ENCODE measurements at regions not wholly inside any gene's neighbourhood (a gene's known extent, or its start where the extent isn't known, plus 50 kb on each side); places are given as distances from the start of the nearest gene placed in this dataset.

DNA sequence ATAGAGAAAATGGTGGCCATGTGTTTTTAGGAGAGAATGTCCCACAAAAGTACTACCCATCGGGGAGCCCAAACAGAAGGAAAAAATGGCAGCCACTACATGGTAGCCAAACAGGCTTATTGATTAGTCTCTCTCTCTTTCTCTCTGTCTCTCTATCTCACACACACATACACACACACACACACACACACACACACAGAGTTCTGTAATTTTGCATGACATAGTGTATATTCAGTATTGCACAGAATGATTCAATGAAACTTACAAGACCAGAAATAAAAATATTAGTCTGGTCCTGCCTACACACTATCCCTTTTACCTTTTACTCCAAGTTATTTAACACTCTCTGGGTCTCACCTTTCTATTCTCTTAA lies 124.8 kb upstream of the SLC39A10 start:
- TF ChIP-seq TEAD4 (IDR thresholded peaks at IDR 0.05) (no peak), USF1 (IDR thresholded peaks at IDR 0.05) (no peak), NFIC (IDR thresholded peaks at IDR 0.05) (no peak), EP300 (IDR thresholded peaks at IDR 0.05; ENCODE audit: borderline replicate concordance) (no peak), TAF1 (IDR thresholded peaks at IDR 0.05; ENCODE audit: low read depth) (no peak)
- TF ChIP-seq, protein P1, sequence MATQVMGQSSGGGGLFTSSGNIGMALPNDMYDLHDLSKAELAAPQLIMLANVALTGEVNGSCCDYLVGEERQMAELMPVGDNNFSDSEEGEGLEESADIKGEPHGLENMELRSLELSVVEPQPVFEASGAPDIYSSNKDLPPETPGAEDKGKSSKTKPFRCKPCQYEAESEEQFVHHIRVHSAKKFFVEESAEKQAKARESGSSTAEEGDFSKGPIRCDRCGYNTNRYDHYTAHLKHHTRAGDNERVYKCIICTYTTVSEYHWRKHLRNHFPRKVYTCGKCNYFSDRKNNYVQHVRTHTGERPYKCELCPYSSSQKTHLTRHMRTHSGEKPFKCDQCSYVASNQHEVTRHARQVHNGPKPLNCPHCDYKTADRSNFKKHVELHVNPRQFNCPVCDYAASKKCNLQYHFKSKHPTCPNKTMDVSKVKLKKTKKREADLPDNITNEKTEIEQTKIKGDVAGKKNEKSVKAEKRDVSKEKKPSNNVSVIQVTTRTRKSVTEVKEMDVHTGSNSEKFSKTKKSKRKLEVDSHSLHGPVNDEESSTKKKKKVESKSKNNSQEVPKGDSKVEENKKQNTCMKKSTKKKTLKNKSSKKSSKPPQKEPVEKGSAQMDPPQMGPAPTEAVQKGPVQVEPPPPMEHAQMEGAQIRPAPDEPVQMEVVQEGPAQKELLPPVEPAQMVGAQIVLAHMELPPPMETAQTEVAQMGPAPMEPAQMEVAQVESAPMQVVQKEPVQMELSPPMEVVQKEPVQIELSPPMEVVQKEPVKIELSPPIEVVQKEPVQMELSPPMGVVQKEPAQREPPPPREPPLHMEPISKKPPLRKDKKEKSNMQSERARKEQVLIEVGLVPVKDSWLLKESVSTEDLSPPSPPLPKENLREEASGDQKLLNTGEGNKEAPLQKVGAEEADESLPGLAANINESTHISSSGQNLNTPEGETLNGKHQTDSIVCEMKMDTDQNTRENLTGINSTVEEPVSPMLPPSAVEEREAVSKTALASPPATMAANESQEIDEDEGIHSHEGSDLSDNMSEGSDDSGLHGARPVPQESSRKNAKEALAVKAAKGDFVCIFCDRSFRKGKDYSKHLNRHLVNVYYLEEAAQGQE (IDR thresholded peaks at IDR 0.05; ENCODE audit: low read depth), result no peak

- TF ChIP-seq NFIC (IDR thresholded peaks at IDR 0.05) (peak; percentile 96), FOXM1 (IDR thresholded peaks at IDR 0.05; ENCODE audit: borderline replicate concordance, low read depth) (0 out of 2 replicates have a peak, but pooled peaks have one; percentile 31), ZBTB7A (IDR thresholded peaks at IDR 0.05; ENCODE audit: low read depth) (no peak), CEBPB (IDR thresholded peaks at IDR 0.05) (peak; percentile 46; the same call in 1 of the 2 replicates), RAD21 (IDR thresholded peaks at IDR 0.05; ENCODE audit: low read depth) (no peak), TAF1 (IDR thresholded peaks at IDR 0.05; ENCODE audit: low read depth) (no peak), EP300 (IDR thresholded peaks at IDR 0.05; ENCODE audit: borderline replicate concordance) (peak; percentile 75), EGR1 (IDR thresholded peaks at IDR 0.05) (peak; percentile 79), USF1 (IDR thresholded peaks at IDR 0.05) (no peak), CREB1 (IDR thresholded peaks at IDR 0.05; ENCODE audit: low read depth) (no peak), TCF12 (IDR thresholded peaks at IDR 0.05; ENCODE audit: low read depth) (peak; percentile 81), TEAD4 (IDR thresholded peaks at IDR 0.05) (peak; percentile 82), YY1 (IDR thresholded peaks at IDR 0.05; ENCODE audit: low read depth) (no peak), MAX (IDR thresholded peaks at IDR 0.05) (no peak; the same call in 1 of the 2 replicates)
- TF ChIP-seq, protein P1 (IDR thresholded peaks at IDR 0.05; ENCODE audit: low read depth), result no peak
Measured at GRCh38 chr2:195531754-195532153, 125.3 kb upstream of the SLC39A10 start.

- no peak for TF ChIP-seq CREB1 (IDR thresholded peaks at IDR 0.05; ENCODE audit: low read depth)
- TF ChIP-seq MAX (IDR thresholded peaks at IDR 0.05), result no peak
- TF ChIP-seq, protein P1 (IDR thresholded peaks at IDR 0.05; ENCODE audit: low read depth), result no peak
- no peak for TF ChIP-seq TEAD4 (IDR thresholded peaks at IDR 0.05)
- TF ChIP-seq TCF12 (IDR thresholded peaks at IDR 0.05; ENCODE audit: low read depth), result no peak
- no peak for TF ChIP-seq CEBPB (IDR thresholded peaks at IDR 0.05)
- no peak for TF ChIP-seq EP300 (IDR thresholded peaks at IDR 0.05; ENCODE audit: borderline replicate concordance)
- no peak for TF ChIP-seq USF1 (IDR thresholded peaks at IDR 0.05)
- no peak for TF ChIP-seq RAD21 (IDR thresholded peaks at IDR 0.05; ENCODE audit: low read depth)
- no peak for TF ChIP-seq YY1 (IDR thresholded peaks at IDR 0.05; ENCODE audit: low read depth)
- no peak for TF ChIP-seq TAF1 (IDR thresholded peaks at IDR 0.05; ENCODE audit: low read depth)
- no peak for TF ChIP-seq FOXM1 (IDR thresholded peaks at IDR 0.05; ENCODE audit: borderline replicate concordance, low read depth)
- TF ChIP-seq EGR1 (IDR thresholded peaks at IDR 0.05), result no peak
- TF ChIP-seq NFIC (IDR thresholded peaks at IDR 0.05), result no peak
- TF ChIP-seq ZBTB7A (IDR thresholded peaks at IDR 0.05; ENCODE audit: low read depth), result no peak
Measured at GRCh38 chr2:195521589-195521988, 135.4 kb upstream of the SLC39A10 start.

GRCh38 chr2:195520671-195521155 lies 136.3 kb upstream of the SLC39A10 start:
- no peak for TF ChIP-seq EGR1 (IDR thresholded peaks at IDR 0.05)
- TF ChIP-seq TCF12 (IDR thresholded peaks at IDR 0.05; ENCODE audit: low read depth), result no peak
- no peak for TF ChIP-seq RAD21 (IDR thresholded peaks at IDR 0.05; ENCODE audit: low read depth)
- no peak for TF ChIP-seq EP300 (IDR thresholded peaks at IDR 0.05; ENCODE audit: borderline replicate concordance)
- TF ChIP-seq CEBPB (IDR thresholded peaks at IDR 0.05), result no peak
- TF ChIP-seq FOXM1 (IDR thresholded peaks at IDR 0.05; ENCODE audit: borderline replicate concordance, low read depth), result no peak
- no peak for TF ChIP-seq ZBTB7A (IDR thresholded peaks at IDR 0.05; ENCODE audit: low read depth)
- no peak for TF ChIP-seq USF1 (IDR thresholded peaks at IDR 0.05)
- TF ChIP-seq CREB1 (IDR thresholded peaks at IDR 0.05; ENCODE audit: low read depth), result no peak
- TF ChIP-seq YY1 (IDR thresholded peaks at IDR 0.05; ENCODE audit: low read depth), result no peak
- no peak for TF ChIP-seq TAF1 (IDR thresholded peaks at IDR 0.05; ENCODE audit: low read depth)
- TF ChIP-seq NFIC (IDR thresholded peaks at IDR 0.05), result no peak
- TF ChIP-seq TEAD4 (IDR thresholded peaks at IDR 0.05), result no peak
- TF ChIP-seq, protein P1 (IDR thresholded peaks at IDR 0.05; ENCODE audit: low read depth), result no peak
- TF ChIP-seq MAX (IDR thresholded peaks at IDR 0.05), result no peak
